MM.1S (cell line): ENCODE measurements at regions not wholly inside any gene's neighbourhood (a gene's known extent, or its start where the extent isn't known, plus 50 kb on each side); places are given as distances from the start of the nearest gene placed in this dataset.

Experiments used
- DNase-seq: peaks from one replicate; pipeline ENCODE4 v3.0.0-alpha.2; 2015
- H2AFZ ChIP-seq: fragments of 300-600 bp; sonication (generic); 2 replicates; pipeline ENCODE4 v1.6.0; 2016; ENCODE audit warnings: antibody characterized with exemption, low read length
- H3F3A ChIP-seq: fragments of 300-600 bp; sonication (generic); 2 replicates; pipeline ENCODE4 v1.6.1; 2016; ENCODE audit warnings: mild to moderate bottlenecking, antibody characterized with exemption, low read length, moderate library complexity, mixed read lengths; ENCODE audit not compliant: insufficient read depth
- H3K27ac ChIP-seq: fragments of 300-600 bp; sonication (generic); 2 replicates; pipeline ENCODE4 v1.5.1; 2016; ENCODE audit warnings: mild to moderate bottlenecking, low read length
- H3K27me3 ChIP-seq: fragments of 300-600 bp; sonication (generic); replicated peaks from 2 replicates; pipeline ENCODE4 v1.6.0; 2016; ENCODE audit warnings: low read length; ENCODE audit not compliant: insufficient read depth
- H3K36me3 ChIP-seq: fragments of 300-600 bp; sonication (generic); replicated peaks from 2 replicates; pipeline ENCODE4 v1.6.1; 2016; ENCODE audit warnings: mild to moderate bottlenecking, low read length, mixed read lengths; ENCODE audit not compliant: insufficient read depth
- H3K4me1 ChIP-seq: fragments of 300-600 bp; sonication (generic); 2 replicates; pipeline ENCODE4 v1.6.1; 2016; ENCODE audit warnings: low read length, mixed read lengths
- H3K4me2 ChIP-seq: fragments of 300-600 bp; sonication (generic); 2 replicates; pipeline ENCODE4 v1.6.0; 2016; ENCODE audit warnings: low read depth, low read length
- H3K4me3 ChIP-seq: fragments of 300-600 bp; sonication (generic); 2 replicates; pipeline ENCODE4 v1.5.1; 2016; ENCODE audit warnings: low read length, mixed read lengths
- H3K79me2 ChIP-seq: fragments of 300-600 bp; sonication (generic); 2 replicates; pipeline ENCODE4 v1.6.1; 2016; ENCODE audit warnings: mixed run types, low read length, mixed read lengths
- H3K9ac ChIP-seq: fragments of 300-600 bp; sonication (generic); 2 replicates; pipeline ENCODE4 v1.6.1; 2016; ENCODE audit warnings: low read length, mixed read lengths
- H3K9me2 ChIP-seq: fragments of 300-600 bp; sonication (generic); replicated peaks from 2 replicates; pipeline ENCODE4 v1.6.1; 2016; ENCODE audit warnings: mild to moderate bottlenecking, low read length, mixed read lengths; ENCODE audit not compliant: insufficient read depth
- H3K9me3 ChIP-seq: fragments of 300-600 bp; sonication (generic); replicated peaks from 2 replicates; pipeline ENCODE4 v1.6.1; 2016; ENCODE audit warnings: mild to moderate bottlenecking, low read length, mixed read lengths; ENCODE audit not compliant: insufficient read depth
- H4K20me1 ChIP-seq: fragments of 300-600 bp; sonication (generic); 2 replicates; pipeline ENCODE4 v1.6.1; 2016; ENCODE audit warnings: mild to moderate bottlenecking, low read length, moderate library complexity, mixed read lengths; ENCODE audit not compliant: insufficient read depth
- CTCF ChIP-seq: fragments of 300-600 bp; sonication (generic); IDR thresholded peaks from 2 replicates; pipeline ENCODE4 v1.5.1; 2016; ENCODE audit warnings: antibody characterized with exemption, low read length, mixed read lengths
- EZH2 ChIP-seq: fragments of 300-600 bp; sonication (generic); optimal IDR thresholded peaks from 2 replicates; pipeline ENCODE3; 2017; ENCODE audit warnings: low read depth, mild to moderate bottlenecking, antibody characterized with exemption, low read length, mixed read lengths
- EZH2phosphoT487 ChIP-seq: fragments of 300-600 bp; sonication (generic); IDR thresholded peaks from 2 replicates; pipeline ENCODE4 v1.6.1; 2018; ENCODE audit warnings: antibody characterized with exemption, low read length

- no peak overlapping the region for H3K27ac ChIP-seq
- no peaks in the 10 kb centered on the region for H3K79me2 ChIP-seq
- no peak for TF ChIP-seq EZH2
- TF ChIP-seq EZH2phosphoT487, result no peak
- TF ChIP-seq CTCF, result no peak
- H3K4me2 ChIP-seq, result no peak overlapping the region
- no peaks in the 10 kb centered on the region for H3F3A ChIP-seq
- no peaks in the 10 kb centered on the region for H3K9me2 ChIP-seq
- no peak overlapping the region for H3K4me3 ChIP-seq
- H4K20me1 ChIP-seq, result no peaks in the 10 kb centered on the region
- no peak for DNase-seq
- no peaks in the 10 kb centered on the region for H3K36me3 ChIP-seq
- no peak overlapping the region for H3K9ac ChIP-seq
- H3K4me1 ChIP-seq, result no peaks in the 10 kb centered on the region
- no peaks in the 10 kb centered on the region for H3K9me3 ChIP-seq
- no peak overlapping the region for H2AFZ ChIP-seq
- H3K27me3 ChIP-seq, result no peaks in the 10 kb centered on the region
Measured at GRCh38 chr4:57496697-57497471, 386.7 kb upstream of the IGFBP7 start.

GRCh38 chr4:57494821-57495220, 384.6 kb upstream of the IGFBP7 start:
- DNase-seq, result no peak
- Histone ChIP-seq H3K79me2 (no peaks in the 10 kb centered on the region), H4K20me1 (no peaks in the 10 kb centered on the region), H3K4me3 (no peak overlapping the region), H3K36me3 (no peaks in the 10 kb centered on the region), H3K9me3 (no peaks in the 10 kb centered on the region), H3K27me3 (no peaks in the 10 kb centered on the region), H2AFZ (no peak overlapping the region), H3F3A (no peaks in the 10 kb centered on the region), H3K4me1 (no peaks in the 10 kb centered on the region), H3K9ac (no peak overlapping the region), H3K4me2 (no peak overlapping the region), H3K9me2 (no peaks in the 10 kb centered on the region), H3K27ac (no peak overlapping the region)
- TF ChIP-seq CTCF, result no peak
- TF ChIP-seq EZH2phosphoT487, result no peak
- TF ChIP-seq EZH2, result no peak

GRCh38 chr4:57492251-57492878, 382.2 kb upstream of the IGFBP7 start:
- DNase-seq, result no peak
- Histone ChIP-seq H2AFZ (no peak overlapping the region), H3K4me3 (no peak overlapping the region), H3K27ac (no peak overlapping the region), H4K20me1 (no peaks in the 10 kb centered on the region), H3K9ac (no peak overlapping the region), H3K27me3 (no peaks in the 10 kb centered on the region), H3K79me2 (no peaks in the 10 kb centered on the region), H3K4me1 (no peaks in the 10 kb centered on the region), H3F3A (no peaks in the 10 kb centered on the region), H3K9me3 (no peaks in the 10 kb centered on the region), H3K36me3 (no peaks in the 10 kb centered on the region), H3K9me2 (no peaks in the 10 kb centered on the region), H3K4me2 (no peak overlapping the region)
- no peak for TF ChIP-seq EZH2
- TF ChIP-seq CTCF, result no peak
- TF ChIP-seq EZH2phosphoT487, result no peak
